NCI-H2029 treated with DMSO at 0.1 percent for 48 hours (cell line): ENCODE measurements at regions not wholly inside any gene's neighbourhood (a gene's known extent, or its start where the extent isn't known, plus 50 kb on each side); places are given as distances from the start of the nearest gene placed in this dataset.

Experiments
- DNase-seq: peaks from one replicate; lab custom pipeline; 2025; lab: John Stamatoyannopoulos, UW

DNA sequence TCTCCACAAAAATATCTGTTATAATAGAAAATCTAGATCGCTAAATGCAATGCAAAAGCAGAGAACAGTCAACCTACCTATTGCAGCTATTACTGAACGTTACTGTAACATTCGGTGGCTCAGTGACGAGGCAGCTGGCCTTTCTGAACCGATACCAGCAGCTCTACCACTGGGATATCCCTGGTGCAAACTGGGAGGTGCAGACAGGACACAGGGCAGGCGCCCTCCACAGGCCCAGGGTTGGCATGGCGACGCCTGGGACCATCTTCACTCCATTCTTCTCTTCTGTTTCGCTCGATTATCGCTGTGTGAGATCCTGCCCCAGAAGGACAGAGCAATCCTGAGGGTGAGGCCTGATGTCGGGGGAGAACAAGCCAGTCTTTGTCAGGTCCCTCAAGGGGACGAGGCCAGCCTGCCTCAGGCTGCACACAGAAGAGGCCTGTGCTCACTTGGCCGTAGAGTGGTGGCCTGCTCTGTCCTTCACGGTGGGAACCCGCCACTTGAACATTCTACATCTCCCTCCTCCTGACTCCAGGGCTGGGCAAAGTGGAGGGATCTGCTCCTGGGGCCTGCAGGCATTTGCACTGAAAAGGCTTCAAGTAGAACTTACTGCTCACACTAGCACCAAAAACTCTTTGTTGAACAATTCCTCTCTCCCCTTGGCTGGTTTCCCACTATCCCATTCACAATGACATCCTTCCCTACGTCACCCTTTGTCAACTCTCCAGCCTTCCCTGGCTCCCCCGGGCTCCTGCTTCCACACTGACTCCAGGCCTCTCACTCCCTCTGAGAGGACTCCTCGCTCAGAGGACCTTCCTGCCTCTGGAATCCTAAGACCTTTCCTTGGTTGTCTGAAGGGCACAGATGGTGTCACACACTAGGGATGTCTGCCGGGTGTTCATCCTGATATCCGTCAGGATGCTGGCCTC lies 49.7 kb downstream of the CYRIA start:
- no peak for DNase-seq

DNA sequence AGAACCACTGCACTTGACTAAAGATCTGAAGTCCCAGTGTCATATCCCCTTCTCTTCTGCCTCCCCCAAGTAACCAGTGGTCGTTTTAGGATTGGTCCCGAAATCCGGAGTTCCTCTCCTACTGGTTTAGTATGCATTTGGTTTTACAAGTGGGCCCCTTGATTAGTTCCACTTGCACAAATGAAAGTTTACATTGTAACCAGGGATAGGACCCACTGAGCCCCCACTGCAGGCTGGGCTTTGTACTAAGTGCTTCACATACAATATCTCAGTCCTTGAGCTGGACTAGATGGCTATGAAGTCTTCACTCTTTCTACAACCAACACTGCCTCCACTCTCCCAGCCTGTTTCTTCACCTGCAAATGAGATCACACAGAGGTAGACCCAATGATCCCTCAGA lies 50.4 kb downstream of the CYRIA start:
- no peak for DNase-seq

- no peak for DNase-seq
Observed at GRCh38 chr2:16614314-16614860, 51.2 kb downstream of the CYRIA start.

GRCh38 chr2:16613539-16614011 lies 52.1 kb downstream of the CYRIA start:
- no peak for DNase-seq

GRCh38 chr2:16612490-16612889 lies 53.1 kb downstream of the CYRIA start:
- DNase-seq = no peak

DNA sequence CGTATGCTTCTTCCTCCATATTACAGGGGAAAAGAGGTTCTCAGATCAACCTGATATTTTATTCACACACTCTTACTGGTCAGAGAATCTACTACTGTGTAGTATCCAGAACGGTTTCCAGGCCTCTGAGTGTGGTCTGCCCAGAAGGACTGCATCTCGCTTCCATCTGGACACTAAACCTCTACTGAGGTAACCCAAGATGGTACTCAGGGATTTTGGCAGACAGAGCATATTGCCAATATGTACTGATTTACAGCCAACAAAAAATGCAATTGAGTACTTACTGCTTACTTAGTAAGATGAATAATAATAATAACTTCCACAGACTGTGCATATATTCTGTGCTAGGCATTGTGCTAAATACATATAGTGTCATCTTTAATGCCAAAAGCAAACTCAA lies 55.8 kb downstream of the CYRIA start:
- no peak for DNase-seq

DNA sequence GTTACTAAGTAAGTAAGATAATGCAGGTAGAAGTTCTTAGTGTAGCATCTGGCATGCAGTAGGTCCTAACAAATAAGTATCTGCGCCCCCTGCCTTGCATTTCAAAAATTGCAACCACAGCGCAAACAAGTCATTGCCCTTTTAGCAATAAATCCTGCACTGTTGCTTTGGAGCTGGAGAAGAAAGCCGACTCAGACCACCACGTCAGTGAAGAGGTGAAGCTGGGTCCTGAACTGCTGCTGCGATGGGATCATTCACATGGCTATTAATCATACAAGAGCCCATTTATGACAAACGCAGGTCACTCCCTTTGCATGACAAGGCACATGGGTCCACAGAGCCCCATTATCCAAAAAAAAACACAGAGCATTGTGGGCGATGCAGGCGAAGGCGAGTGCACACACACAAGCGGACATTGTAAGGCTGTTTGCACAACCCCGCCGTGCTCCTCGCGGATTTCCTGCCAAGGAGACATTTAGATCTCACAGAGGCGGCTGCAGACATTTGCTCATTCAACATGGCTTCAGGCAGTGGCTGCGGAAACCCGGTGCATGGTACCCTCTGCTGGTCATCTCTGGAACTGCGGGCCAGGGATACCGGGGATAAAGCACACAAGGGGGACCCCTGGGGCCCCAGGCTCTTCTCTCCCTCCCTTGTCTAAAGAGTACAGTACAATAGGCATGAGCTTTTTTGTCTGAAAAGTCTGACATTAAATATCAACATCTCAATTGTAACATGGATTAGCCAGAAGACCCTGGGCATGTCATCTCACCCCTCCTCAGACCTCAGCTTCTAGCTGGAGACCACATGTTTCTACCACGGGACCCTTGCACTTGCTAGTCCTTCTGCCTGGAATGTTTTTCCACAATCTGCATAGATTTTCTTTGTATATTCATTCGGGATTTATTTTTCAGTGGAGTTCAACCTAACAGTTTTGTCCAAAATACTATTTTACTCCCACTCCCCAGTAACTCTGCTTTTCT lies 56.7 kb downstream of the CYRIA start:
- DNase-seq = peak; percentile 2

GRCh38 chr2:16607301-16607700 lies 58.3 kb downstream of the CYRIA start:
- DNase-seq = no peak

DNA sequence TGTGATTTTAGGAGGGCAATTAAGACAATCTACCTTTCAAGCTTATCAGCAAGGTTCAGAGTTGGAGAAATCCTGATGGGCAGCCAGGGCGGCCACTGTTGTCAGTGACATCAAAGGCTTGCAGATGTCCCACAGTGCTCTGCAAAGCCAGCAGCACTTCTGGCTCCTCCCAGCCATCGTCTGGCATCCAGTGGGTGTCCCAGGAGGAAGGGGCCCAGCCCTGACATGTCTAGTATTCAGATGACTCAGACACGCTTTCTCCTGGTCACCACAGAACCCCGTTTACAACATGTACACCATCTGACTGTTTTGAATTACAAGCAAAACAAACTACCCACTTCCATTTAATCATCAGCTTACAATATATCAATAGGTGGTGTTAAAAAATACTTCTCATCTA lies 61.4 kb downstream of the CYRIA start:
- no peak for DNase-seq

DNA sequence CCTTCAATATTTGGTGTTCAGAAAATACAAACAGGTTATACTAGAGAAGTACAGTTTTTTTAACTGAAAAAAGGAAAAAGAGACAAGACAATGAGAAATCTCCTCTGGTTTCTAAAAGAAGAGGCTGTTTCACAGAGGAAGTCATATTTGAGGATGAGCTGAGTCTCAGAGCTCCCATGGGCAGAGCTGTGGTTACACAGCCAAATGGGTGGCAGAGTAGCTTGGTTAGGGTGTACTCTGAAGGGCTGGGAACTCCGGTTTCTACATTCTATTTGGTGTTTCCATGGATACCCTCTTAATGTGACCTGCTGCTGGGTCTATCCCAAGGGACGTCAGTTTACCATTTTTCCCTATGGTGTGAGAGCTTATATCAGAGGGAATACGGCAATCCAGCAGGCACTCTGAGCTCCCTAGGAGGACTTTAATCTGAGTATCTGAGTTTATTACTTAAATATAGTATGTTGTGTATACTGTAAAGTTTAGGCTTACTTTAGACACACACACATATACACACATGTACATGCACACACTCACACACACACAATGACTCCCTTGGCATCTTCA lies 74.2 kb downstream of the CYRIA start:
- no peak for DNase-seq

DNA sequence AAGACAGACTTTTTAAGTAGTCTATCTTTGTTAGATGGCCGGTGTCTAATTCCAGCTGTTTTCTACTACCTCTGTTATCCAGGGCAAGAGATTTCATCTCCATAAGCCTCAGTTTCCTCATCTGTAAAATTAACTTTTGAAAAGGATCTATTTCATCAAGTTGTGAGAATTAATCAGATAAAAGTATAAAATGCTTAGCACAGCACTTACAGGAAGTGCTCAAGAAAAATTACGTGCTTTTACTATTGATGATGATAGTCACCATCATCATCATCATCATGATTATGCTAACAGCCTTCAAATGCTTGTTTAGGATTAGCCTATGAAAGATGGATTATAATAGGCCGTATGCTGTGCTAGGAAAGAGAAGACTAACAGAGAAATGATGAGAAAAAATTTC lies 76.2 kb downstream of the CYRIA start:
- no peak for DNase-seq

- DNase-seq = no peak
Observed at GRCh38 chr2:16588565-16588964, 77.1 kb downstream of the CYRIA start.

GRCh38 chr2:16587601-16588000 lies 78.0 kb downstream of the CYRIA start:
- DNase-seq = no peak

- no peak for DNase-seq
Observed at GRCh38 chr2:16584824-16585540, 80.7 kb downstream of the CYRIA start.

DNA sequence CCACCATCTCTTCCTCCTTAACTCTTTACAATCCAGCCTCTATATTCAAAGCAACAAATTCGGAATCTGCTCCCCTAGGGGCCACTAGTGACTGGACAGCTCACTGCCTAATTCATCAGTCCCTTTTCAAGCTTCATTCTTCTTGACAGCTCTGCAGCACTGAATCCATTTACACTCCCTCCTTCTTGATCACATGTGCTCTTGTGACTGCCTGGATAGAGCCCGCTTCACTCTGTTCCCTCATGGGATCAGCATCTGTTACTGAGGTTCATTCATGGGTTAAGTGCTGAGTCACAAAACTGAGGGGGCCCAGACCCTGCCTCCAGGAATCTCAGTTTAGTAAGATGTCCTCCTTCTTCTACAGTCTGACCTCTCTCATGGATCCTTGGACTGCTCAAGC lies 81.5 kb downstream of the CYRIA start:
- DNase-seq = no peak

- DNase-seq = no peak
Observed at GRCh38 chr2:16581241-16581640, 84.4 kb downstream of the CYRIA start.

DNA sequence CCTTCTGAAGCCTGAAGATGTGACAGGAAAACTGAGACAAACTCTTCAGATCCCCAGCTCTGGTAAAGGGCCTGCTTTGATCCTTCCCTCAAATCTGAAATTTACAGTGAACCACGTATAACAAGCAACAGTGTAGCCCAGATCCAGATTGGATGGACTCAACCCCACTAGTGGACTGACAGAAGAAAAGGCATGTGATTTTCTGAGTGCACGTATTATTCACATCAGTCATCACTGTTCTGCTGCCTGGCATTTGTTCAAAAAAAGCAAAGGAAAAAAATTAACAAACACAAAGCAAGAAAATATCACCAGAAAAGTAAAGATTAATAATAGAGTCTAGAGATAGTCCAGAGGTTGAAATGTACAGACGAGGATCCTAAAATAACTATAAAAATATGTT lies 87.6 kb downstream of the CYRIA start:
- no peak for DNase-seq

GRCh38 chr2:16570516-16570915 lies 95.1 kb downstream of the CYRIA start:
- DNase-seq = no peak

GRCh38 chr2:16568998-16569784 lies 96.4 kb downstream of the CYRIA start:
- no peak for DNase-seq

GRCh38 chr2:16566701-16567100 lies 98.9 kb downstream of the CYRIA start:
- no peak for DNase-seq

GRCh38 chr2:16565481-16565880 lies 100.2 kb downstream of the CYRIA start:
- no peak for DNase-seq
